H1 (cell line): ENCODE measurements at regions not wholly inside any gene's neighbourhood (a gene's known extent, or its start where the extent isn't known, plus 50 kb on each side); places are given as distances from the start of the nearest gene placed in this dataset.

Source experiments
- CTCF ChIA-PET: fragments of 300-600 bp; sonication (Branson Sonifier 250); formaldehyde crosslinking; loops from one replicate; lab custom pipeline; 2021; ENCODE audit not compliant: partially characterized antibody; lab: Charles Lee
- POLR2A ChIA-PET: fragments of 300-600 bp; sonication (Branson Sonifier 250); formaldehyde crosslinking; loops from one replicate; lab custom pipeline; 2021; ENCODE audit warnings: inconsistent platforms; ENCODE audit not compliant: partially characterized antibody; lab: Charles Lee
- DNase-seq, 2 experiments: peaks; one replicate each; pipeline versions ENCODE4 v3.0.0 to v3.0.0-alpha.2; 2010 to 2022; ENCODE audit warnings: low spot score in 2 of 2, low read depth in 1 of 2, mixed read lengths in 1 of 2
- FAIRE-seq: peaks from 2 replicates; lab custom pipeline; 2011; peaks lifted over from hg19 to GRCh38; lab: Jason Lieb, UNC
- H2AFZ ChIP-seq: 2 replicates; pipeline ENCODE4 v1.8.1; 2012; ENCODE audit warnings: low read length, inconsistent platforms
- H2AK5ac ChIP-seq: 2 replicates; pipeline ENCODE4 v1.6.1; 2013; ENCODE audit warnings: low read depth, low read length
- H2BK120ac ChIP-seq: replicated peaks from 2 replicates; pipeline ENCODE3; 2013; ENCODE audit warnings: low read depth, low read length, inconsistent platforms
- H2BK12ac ChIP-seq: 2 replicates; pipeline ENCODE4 v1.6.1; 2013; ENCODE audit warnings: low read depth, low read length
- H2BK15ac ChIP-seq: 2 replicates; pipeline ENCODE4 v1.6.1; 2013; ENCODE audit warnings: low read length
- H2BK20ac ChIP-seq: 2 replicates; pipeline ENCODE4 v1.6.1; 2013; ENCODE audit warnings: low read length
- H2BK5ac ChIP-seq: 2 replicates; pipeline ENCODE4 v1.6.1; 2013; ENCODE audit warnings: low read depth, low read length
- H3K14ac ChIP-seq: 2 replicates; pipeline ENCODE4 v1.6.1; 2013; ENCODE audit warnings: inconsistent platforms; ENCODE audit not compliant: insufficient read length
- H3K18ac ChIP-seq: 2 replicates; pipeline ENCODE4 v1.6.1; 2013; ENCODE audit warnings: low read length; ENCODE audit errors: extremely low read depth
- H3K23ac ChIP-seq: 2 replicates; pipeline ENCODE4 v1.6.1; 2013; ENCODE audit warnings: inconsistent platforms; ENCODE audit not compliant: insufficient read length
- H3K23me2 ChIP-seq: 2 replicates; pipeline ENCODE4 v1.6.1; 2013; ENCODE audit warnings: low read depth, low read length
- H3K27ac ChIP-seq: 2 replicates; pipeline ENCODE4 v1.6.1; 2011; ENCODE audit warnings: low read depth, low read length, inconsistent platforms
- H3K27me3 ChIP-seq, 4 experiments: replicated peaks in 1 of 4; 1 replicate in 1 of 4; 2 replicates in 3 of 4; pipeline versions ENCODE4 v1.6.1 to v1.8.1; 2011 to 2013; ENCODE audit warnings: low read length in 3 of 4, mild to moderate bottlenecking in 3 of 4, inconsistent platforms in 2 of 4, mixed read lengths in 2 of 4, moderate library complexity in 1 of 4; ENCODE audit not compliant: control insufficient read depth in 3 of 4, insufficient read depth in 3 of 4; ENCODE audit errors: extremely low read depth in 1 of 4
- H3K36me3 ChIP-seq, 4 experiments: 2 replicates each; pipeline versions ENCODE4 v1.6.1 to v1.8.1; 2011 to 2013; ENCODE audit warnings: mild to moderate bottlenecking in 4 of 4, low read length in 3 of 4, moderate library complexity in 2 of 4, control low read depth in 1 of 4, inconsistent platforms in 1 of 4; ENCODE audit not compliant: insufficient read depth in 4 of 4, control insufficient read depth in 2 of 4
- H3K4ac ChIP-seq: replicated peaks from 2 replicates; pipeline ENCODE3; 2013; ENCODE audit warnings: low read length, low read depth, mixed read lengths, inconsistent platforms; ENCODE audit not compliant: insufficient read length
- H3K4me1 ChIP-seq, 4 experiments: replicated peaks in 1 of 4; 1 replicate in 1 of 4; 2 replicates in 3 of 4; pipeline versions ENCODE4 v1.6.1 to v1.8.1; 2011 to 2013; ENCODE audit warnings: low read length in 3 of 4, inconsistent platforms in 2 of 4, mixed read lengths in 1 of 4; ENCODE audit not compliant: insufficient read depth in 4 of 4, control insufficient read depth in 3 of 4
- H3K4me2 ChIP-seq, 2 experiments: 2 replicates each; pipeline versions ENCODE4 v1.6.1 to v1.8.1; 2011 to 2013; ENCODE audit warnings: low read depth in 2 of 2, low read length in 2 of 2, control low read depth in 1 of 2, inconsistent platforms in 1 of 2, mild to moderate bottlenecking in 1 of 2; ENCODE audit not compliant: insufficient read depth in 1 of 2
- H3K4me3 ChIP-seq, 4 experiments: fragments of 200-600, 300-600 bp in 1 of 4; sonication (generic), shearing (Covaris generic), sonication (Bioruptor Twin) in 1 of 4; 2 replicates each; pipeline versions ENCODE4 v1.5.1 to v1.8.1; 2011 to 2016; ENCODE audit warnings: low read length in 4 of 4, low read depth in 3 of 4, control low read depth in 2 of 4, inconsistent platforms in 2 of 4, mild to moderate bottlenecking in 2 of 4, mixed read lengths in 1 of 4, moderate library complexity in 1 of 4; ENCODE audit not compliant: insufficient read depth in 2 of 4; ENCODE audit errors: extremely low read depth in 1 of 4
- H3K56ac ChIP-seq: replicated peaks from 2 replicates; pipeline ENCODE3; 2013; ENCODE audit warnings: low read depth, mild to moderate bottlenecking, mixed read lengths, low read length, inconsistent platforms; ENCODE audit not compliant: insufficient read length
- H3K79me1 ChIP-seq: 2 replicates; pipeline ENCODE4 v1.6.1; 2013; ENCODE audit warnings: low read depth, low read length, control low read depth
- H3K79me2 ChIP-seq, 2 experiments: 2 replicates each; pipeline versions ENCODE4 v1.6.1 to v1.8.1; 2012 to 2013; ENCODE audit warnings: low read length in 2 of 2, mild to moderate bottlenecking in 2 of 2, inconsistent platforms in 1 of 2; ENCODE audit not compliant: insufficient read depth in 2 of 2, control insufficient read depth in 1 of 2
- H3K9ac ChIP-seq, 4 experiments: replicated peaks in 1 of 4; 1 replicate in 1 of 4; 2 replicates in 3 of 4; pipeline versions ENCODE4 v1.6.1 to v1.8.1; 2011 to 2013; ENCODE audit warnings: low read depth in 3 of 4, low read length in 3 of 4, control low read depth in 2 of 4, mild to moderate bottlenecking in 2 of 4, moderate library complexity in 2 of 4, inconsistent platforms in 1 of 4; ENCODE audit errors: extremely low read depth in 1 of 4
- H3K9me3 ChIP-seq, 2 experiments: 2 replicates each; pipeline versions ENCODE4 v1.6.1 to v1.8.1; 2012 to 2013; ENCODE audit warnings: mild to moderate bottlenecking in 2 of 2, moderate library complexity in 2 of 2, control low read depth in 1 of 2, inconsistent platforms in 1 of 2, low read depth in 1 of 2, low read length in 1 of 2, mixed read lengths in 1 of 2; ENCODE audit not compliant: insufficient read depth in 2 of 2
- H4K20me1 ChIP-seq, 2 experiments: replicated peaks in 1 of 2; 2 replicates each; pipeline versions ENCODE3 to v1.8.1; 2011 to 2013; ENCODE audit warnings: inconsistent platforms in 2 of 2, low read length in 2 of 2, mild to moderate bottlenecking in 1 of 2; ENCODE audit not compliant: insufficient read depth in 2 of 2, control insufficient read depth in 1 of 2
- H4K5ac ChIP-seq: 2 replicates; pipeline ENCODE4 v1.6.1; 2013; ENCODE audit warnings: low read length, low read depth, mixed read lengths, inconsistent platforms; ENCODE audit not compliant: insufficient read length
- H4K8ac ChIP-seq: 2 replicates; pipeline ENCODE4 v1.8.0; 2013; ENCODE audit warnings: mild to moderate bottlenecking, moderate library complexity, low read length, inconsistent platforms; ENCODE audit not compliant: insufficient read depth; ENCODE audit errors: extremely low read depth
- H4K91ac ChIP-seq: replicated peaks from 2 replicates; pipeline ENCODE3; 2013; ENCODE audit warnings: low read length, mixed read lengths, inconsistent platforms; ENCODE audit not compliant: insufficient read length
- BCL11A ChIP-seq, 2 experiments: IDR thresholded peaks; one replicate each; pipeline ENCODE4 v1.6.1; 2011; ENCODE audit warnings: low read depth in 2 of 2, low read length in 2 of 2, mild to moderate bottlenecking in 2 of 2
- FOSL1 ChIP-seq: IDR thresholded peaks from 2 replicates; pipeline ENCODE4 v1.6.1; 2011; ENCODE audit warnings: mild to moderate bottlenecking, low read depth, low read length, moderate library complexity; ENCODE audit not compliant: insufficient read depth
- GABPA ChIP-seq: IDR thresholded peaks from 2 replicates; pipeline ENCODE4 v1.6.1; 2011; ENCODE audit warnings: mild to moderate bottlenecking, low read length, moderate library complexity, borderline replicate concordance; ENCODE audit not compliant: insufficient read depth
- JUN ChIP-seq: IDR thresholded peaks from 2 replicates; pipeline ENCODE4 v1.6.1; 2011; ENCODE audit warnings: low read depth, mild to moderate bottlenecking, improper control_type of control experiment, low read length
- JUND ChIP-seq: IDR thresholded peaks from 2 replicates; pipeline ENCODE4 v1.6.1; 2011; ENCODE audit warnings: mild to moderate bottlenecking, improper control_type of control experiment, low read length
- RFX5 ChIP-seq: IDR thresholded peaks from 2 replicates; pipeline ENCODE4 v1.6.1; 2011; ENCODE audit warnings: low read depth, low read length, improper control_type of control experiment, borderline replicate concordance
- RNF2 ChIP-seq: fragments of 200-900, 300-1000 bp; sonication (generic); IDR thresholded peaks from 2 replicates; pipeline ENCODE4 v1.7.1; 2016; ENCODE audit warnings: borderline replicate concordance, low read depth, mild to moderate bottlenecking, antibody characterized with exemption, low read length; ENCODE audit not compliant: poor library complexity, severe bottlenecking; ENCODE audit errors: missing control alignments
- TEAD4 ChIP-seq: IDR thresholded peaks from 2 replicates; pipeline ENCODE4 v1.6.1; 2012; ENCODE audit warnings: low read depth, low read length, inconsistent platforms, mixed read lengths
- YY1 ChIP-seq: IDR thresholded peaks from 2 replicates; pipeline ENCODE4 v1.6.1; 2011; ENCODE audit warnings: low read depth, mild to moderate bottlenecking, low read length
- WGBS, 2 experiments: shearing (Covaris generic) in 1 of 2; methylation state at CpG; one replicate each; pipeline versions ENCODE4 v1.1.6 to v1.1.7; 2013 to 2015; ENCODE audit warnings: low lambda C conversion rate in 2 of 2, mixed read lengths in 2 of 2, inconsistent platforms in 1 of 2, low coverage in 1 of 2, missing lambda C conversion rate in 1 of 2; ENCODE audit not compliant: insufficient replicate concordance in 2 of 2, insufficient coverage in 1 of 2, insufficient read length in 1 of 2; ENCODE audit errors: extremely low coverage in 1 of 2, missing lambda C conversion rate in 1 of 2; 5-methylcytosine and 5-hydroxymethylcytosine counted together

DNA sequence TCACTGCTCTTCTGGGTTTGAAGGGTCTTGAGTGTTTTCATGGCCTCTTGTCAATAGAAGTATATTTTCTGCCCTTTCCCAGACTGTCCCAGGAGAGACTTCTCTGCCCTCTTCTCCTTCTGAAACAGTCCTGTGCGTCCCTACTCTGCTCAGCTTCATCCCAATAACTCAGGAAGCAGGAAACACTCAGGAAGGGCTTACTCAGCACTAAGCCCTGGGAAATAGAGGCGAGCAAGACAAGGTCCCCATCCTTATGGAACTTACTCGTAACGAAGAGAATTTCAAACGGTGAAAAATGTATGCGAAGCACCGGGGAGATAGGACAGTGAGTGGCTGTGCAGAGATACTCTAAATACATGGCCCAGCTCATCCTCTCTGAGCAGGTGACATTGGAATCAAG lies 52.8 kb upstream of the TFRC start:
- peak overlapping the region; percentile 11; the same call in 1 of the 2 replicates for H4K8ac ChIP-seq
- no peaks in the 10 kb centered on the region; a peak in 1 of 7 replicates for H3K27me3 ChIP-seq
- no peak overlapping the region for H3K23ac ChIP-seq
- no peak overlapping the region for H2BK120ac ChIP-seq
- H4K20me1 ChIP-seq = no peaks in the 10 kb centered on the region
- H3K9ac ChIP-seq = no peak overlapping the region
- no peak overlapping the region for H4K5ac ChIP-seq
- no peak overlapping the region for H2BK5ac ChIP-seq
- DNase-seq (no peak), FAIRE-seq (no peak)
- no peak overlapping the region for H2BK20ac ChIP-seq
- H3K56ac ChIP-seq = no peak overlapping the region
- ChIA-PET POLR2A (no interaction called here), CTCF (interaction anchor here (0.6 to 1.8 kb wide), 3 partner anchors 62 to 112 kb away, joined by 3 to 5 read pairs (median 3); no protein-coding TSS in a partner anchor)
- no peak overlapping the region for H3K4me3 ChIP-seq
- H2AFZ ChIP-seq = no peak overlapping the region
- no peaks in the 10 kb centered on the region for H3K79me2 ChIP-seq
- H2AK5ac ChIP-seq = no peak overlapping the region
- H3K23me2 ChIP-seq = no peaks in the 10 kb centered on the region
- H3K14ac ChIP-seq = no peak overlapping the region
- no peak overlapping the region for H3K18ac ChIP-seq
- no peak overlapping the region for H2BK15ac ChIP-seq
- no peaks in the 10 kb centered on the region for H3K79me1 ChIP-seq
- no peak overlapping the region for H3K27ac ChIP-seq
- no peak overlapping the region for H3K4ac ChIP-seq
- H3K4me1 ChIP-seq = peaks cover 0 to 5% (median 0%) of the 10 kb centered on the region in 4 experiments; a peak in 1 of 7 replicates
- H3K9me3 ChIP-seq = no peaks in the 10 kb centered on the region
- H2BK12ac ChIP-seq = no peak overlapping the region
- WGBS, 2 experiments = 96% methylated on average over 7 of the region's 7 CpGs; no CpG with 5 or more reads in 1 of the 2 experiments
- H4K91ac ChIP-seq = no peak overlapping the region
- H3K36me3 ChIP-seq = no peaks in the 10 kb centered on the region
- no peak overlapping the region for H3K4me2 ChIP-seq
- no peak for TF ChIP-seq TEAD4
- no peak for TF ChIP-seq JUND
- no peak for TF ChIP-seq GABPA
- TF ChIP-seq JUN = no peak
- no peak for TF ChIP-seq RNF2
- TF ChIP-seq RFX5 = no peak
- no peak for TF ChIP-seq YY1
- no peak for TF ChIP-seq FOSL1
- TF ChIP-seq BCL11A (IDR thresholded peaks at IDR 0.05; ENCODE audit: low read depth in 2 of 2, low read length in 2 of 2) = no peak
